DND-41 (cell line): ENCODE measurements at regions not wholly inside any gene's neighbourhood (a gene's known extent, or its start where the extent isn't known, plus 50 kb on each side); places are given as distances from the start of the nearest gene placed in this dataset.
A peak's percentile ranks its signal among the peaks of the same experiment; 100 is the strongest.

ENCODE experiments used
- ATAC-seq: fragments of 200-7000 bp; cut with Tn5 transposase; 3 replicates; pipeline ENCODE4 v1.9.1; 2021; ENCODE audit warnings: low read depth; ENCODE audit not compliant: insufficient read depth
- DNase-seq: peaks from one replicate; pipeline ENCODE4 v3.0.0-alpha.2; 2020
- H2AFZ ChIP-seq: 2 replicates; pipeline ENCODE4 v1.6.0; 2012; ENCODE audit warnings: low read depth, low read length
- H3K27ac ChIP-seq: 2 replicates; pipeline ENCODE4 v1.5.1; 2012; ENCODE audit warnings: low read length, inconsistent platforms
- H3K27me3 ChIP-seq: fragments of 200-600 bp; sonication (generic); 2 replicates; pipeline ENCODE4 v1.6.0; 2012; ENCODE audit warnings: low read length, mild to moderate bottlenecking, inconsistent platforms; ENCODE audit not compliant: insufficient read depth, poor library complexity
- H3K36me3 ChIP-seq: 2 replicates; pipeline ENCODE4 v1.5.1; 2012; ENCODE audit warnings: low read length, inconsistent platforms; ENCODE audit not compliant: insufficient read depth
- H3K4me1 ChIP-seq: 2 replicates; pipeline ENCODE4 v1.5.1; 2012; ENCODE audit warnings: mild to moderate bottlenecking, low read length; ENCODE audit not compliant: insufficient read depth
- H3K4me2 ChIP-seq: 2 replicates; pipeline ENCODE4 v1.6.0; 2012; ENCODE audit warnings: mild to moderate bottlenecking, moderate library complexity, low read length, inconsistent platforms; ENCODE audit not compliant: insufficient read depth
- H3K4me3 ChIP-seq, 2 experiments: fragments of 200-600 bp in 1 of 2; shearing (Covaris generic) in 1 of 2; 2 replicates each; pipeline ENCODE4 v1.5.1; 2012 to 2016; ENCODE audit warnings: inconsistent platforms in 2 of 2, low read length in 2 of 2, mild to moderate bottlenecking in 2 of 2, low read depth in 1 of 2, moderate library complexity in 1 of 2
- H3K79me2 ChIP-seq: 2 replicates; pipeline ENCODE4 v1.6.0; 2012; ENCODE audit warnings: low read length, inconsistent platforms; ENCODE audit not compliant: insufficient read depth
- H3K9ac ChIP-seq: 2 replicates; pipeline ENCODE4 v1.6.0; 2012; ENCODE audit warnings: low read depth, mild to moderate bottlenecking, inconsistent platforms, low read length, moderate library complexity
- H3K9me3 ChIP-seq: 2 replicates; pipeline ENCODE4 v1.5.1; 2012; ENCODE audit warnings: low read length, moderate library complexity, mild to moderate bottlenecking, inconsistent platforms; ENCODE audit not compliant: insufficient read depth, severe bottlenecking
- H4K20me1 ChIP-seq: 2 replicates; pipeline ENCODE4 v1.6.0; 2012; ENCODE audit warnings: low read length; ENCODE audit not compliant: insufficient read depth
- EZH2 ChIP-seq: IDR thresholded peaks from 3 replicates; pipeline ENCODE4 v1.6.1; 2012; ENCODE audit warnings: borderline replicate concordance, low read depth, mild to moderate bottlenecking, moderate library complexity, low read length, inconsistent platforms; ENCODE audit not compliant: severe bottlenecking
- TF ChIP-seq, protein P1 (sequence below): IDR thresholded peaks from 2 replicates; pipeline ENCODE4 v1.5.1; 2012; ENCODE audit warnings: borderline replicate concordance, low read length, moderate library complexity, mild to moderate bottlenecking; ENCODE audit not compliant: poor library complexity, severe bottlenecking; ENCODE audit errors: extremely low read depth

DNA sequence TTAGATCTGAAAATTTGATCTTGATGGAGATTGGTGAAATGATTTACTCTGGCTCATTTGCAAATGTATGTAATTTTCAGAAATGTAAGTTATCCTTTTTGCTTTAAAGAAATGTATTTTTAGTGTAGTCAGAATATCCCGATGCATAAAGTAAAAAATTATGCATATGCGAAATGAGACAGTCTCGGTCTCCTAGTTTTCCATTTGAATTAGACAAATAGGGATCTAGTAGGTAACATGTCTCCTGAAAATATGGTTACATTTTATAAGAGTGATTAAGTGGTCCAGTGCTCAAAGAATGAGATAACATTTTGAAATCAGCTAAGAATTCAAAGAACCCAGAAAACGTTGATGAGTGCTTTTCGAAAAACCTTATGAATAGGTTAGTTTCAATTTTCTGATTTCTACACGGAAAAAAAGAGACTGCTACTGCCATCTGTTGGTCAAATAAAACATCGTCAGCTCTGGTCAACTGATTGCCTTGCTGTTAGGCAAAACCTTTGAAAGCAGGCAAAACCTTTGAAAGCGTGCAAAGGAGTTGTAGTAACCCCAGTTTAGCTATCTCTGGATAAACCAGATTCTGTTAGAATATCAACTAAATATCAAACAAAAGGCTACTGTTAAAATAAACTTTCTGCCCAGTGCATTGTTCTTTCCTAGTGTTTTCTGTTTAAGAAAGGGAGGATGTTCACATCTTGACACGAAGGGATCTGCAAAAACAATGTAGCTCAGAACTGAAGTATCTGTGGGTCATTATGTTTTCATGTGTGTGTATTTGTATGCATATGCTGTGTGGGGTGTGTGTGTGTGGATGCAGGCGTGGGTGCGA, 59.3 kb upstream of the CHMP2B start:
- H3K4me3 ChIP-seq: peak overlapping the region in 1 of 2 experiments; percentile 40; a peak in 1 of 4 replicates

GRCh38 chr3:87164245-87164644, 62.9 kb upstream of the CHMP2B start:
- Histone ChIP-seq H3K36me3 (no peaks in the 10 kb centered on the region), H3K27me3 (no peaks in the 10 kb centered on the region), H3K27ac (no peak overlapping the region), H3K4me3 (no peak overlapping the region), H2AFZ (no peak overlapping the region), H4K20me1 (no peaks in the 10 kb centered on the region), H3K9me3 (no peaks in the 10 kb centered on the region), H3K4me1 (peaks cover 3% of the 10 kb centered on the region; the same call in 1 of the 2 replicates), H3K9ac (no peak overlapping the region), H3K79me2 (no peaks in the 10 kb centered on the region), H3K4me2 (no peak overlapping the region)
- ATAC-seq (no peak), DNase-seq (no peak)
- TF ChIP-seq EZH2: no peak
- TF ChIP-seq, protein P1, sequence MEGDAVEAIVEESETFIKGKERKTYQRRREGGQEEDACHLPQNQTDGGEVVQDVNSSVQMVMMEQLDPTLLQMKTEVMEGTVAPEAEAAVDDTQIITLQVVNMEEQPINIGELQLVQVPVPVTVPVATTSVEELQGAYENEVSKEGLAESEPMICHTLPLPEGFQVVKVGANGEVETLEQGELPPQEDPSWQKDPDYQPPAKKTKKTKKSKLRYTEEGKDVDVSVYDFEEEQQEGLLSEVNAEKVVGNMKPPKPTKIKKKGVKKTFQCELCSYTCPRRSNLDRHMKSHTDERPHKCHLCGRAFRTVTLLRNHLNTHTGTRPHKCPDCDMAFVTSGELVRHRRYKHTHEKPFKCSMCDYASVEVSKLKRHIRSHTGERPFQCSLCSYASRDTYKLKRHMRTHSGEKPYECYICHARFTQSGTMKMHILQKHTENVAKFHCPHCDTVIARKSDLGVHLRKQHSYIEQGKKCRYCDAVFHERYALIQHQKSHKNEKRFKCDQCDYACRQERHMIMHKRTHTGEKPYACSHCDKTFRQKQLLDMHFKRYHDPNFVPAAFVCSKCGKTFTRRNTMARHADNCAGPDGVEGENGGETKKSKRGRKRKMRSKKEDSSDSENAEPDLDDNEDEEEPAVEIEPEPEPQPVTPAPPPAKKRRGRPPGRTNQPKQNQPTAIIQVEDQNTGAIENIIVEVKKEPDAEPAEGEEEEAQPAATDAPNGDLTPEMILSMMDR: no peak

More for the DNA sequence above, 59.3 kb upstream of the CHMP2B start:
- peak; percentile 74 for ATAC-seq
- Histone ChIP-seq H3K79me2 (no peaks in the 10 kb centered on the region), H2AFZ (0 out of 2 replicates have a peak overlapping the region, but pooled peaks have one; percentile 7), H3K27me3 (no peaks in the 10 kb centered on the region), H3K36me3 (no peaks in the 10 kb centered on the region), H3K27ac (no peak overlapping the region), H3K4me2 (peak overlapping the region; percentile 60; the same call in 1 of the 2 replicates), H3K9me3 (no peaks in the 10 kb centered on the region), H4K20me1 (no peaks in the 10 kb centered on the region), H3K4me1 (peaks cover 3% of the 10 kb centered on the region; the same call in 1 of the 2 replicates), H3K9ac (no peak overlapping the region)
- peak; percentile 39 for DNase-seq
- no peak for TF ChIP-seq EZH2
- TF ChIP-seq, protein P1: peak; percentile 74

- DNase-seq: no peak
- H4K20me1 ChIP-seq: no peaks in the 10 kb centered on the region
- no peak for TF ChIP-seq EZH2
- TF ChIP-seq, protein P1: no peak
Observed at GRCh38 chr3:87161851-87162250, 65.3 kb upstream of the CHMP2B start.

More at GRCh38 chr3:87161851-87162250, 65.3 kb upstream of the CHMP2B start:
- H3K79me2 ChIP-seq: no peaks in the 10 kb centered on the region
- H3K4me1 ChIP-seq: no peaks in the 10 kb centered on the region
- no peaks in the 10 kb centered on the region for H3K36me3 ChIP-seq
- H3K27ac ChIP-seq: no peak overlapping the region
- no peak overlapping the region for H3K4me2 ChIP-seq
- no peaks in the 10 kb centered on the region for H3K27me3 ChIP-seq
- no peak overlapping the region for H3K4me3 ChIP-seq
- no peak overlapping the region for H3K9ac ChIP-seq
- H2AFZ ChIP-seq: no peak overlapping the region
- no peaks in the 10 kb centered on the region for H3K9me3 ChIP-seq
- no peak for ATAC-seq
